ENCODE measurements at regions not wholly inside any gene's neighbourhood (a gene's known extent, or its start where the extent isn't known, plus 50 kb on each side); places are given as distances from the start of the nearest gene placed in this dataset.

DNA sequence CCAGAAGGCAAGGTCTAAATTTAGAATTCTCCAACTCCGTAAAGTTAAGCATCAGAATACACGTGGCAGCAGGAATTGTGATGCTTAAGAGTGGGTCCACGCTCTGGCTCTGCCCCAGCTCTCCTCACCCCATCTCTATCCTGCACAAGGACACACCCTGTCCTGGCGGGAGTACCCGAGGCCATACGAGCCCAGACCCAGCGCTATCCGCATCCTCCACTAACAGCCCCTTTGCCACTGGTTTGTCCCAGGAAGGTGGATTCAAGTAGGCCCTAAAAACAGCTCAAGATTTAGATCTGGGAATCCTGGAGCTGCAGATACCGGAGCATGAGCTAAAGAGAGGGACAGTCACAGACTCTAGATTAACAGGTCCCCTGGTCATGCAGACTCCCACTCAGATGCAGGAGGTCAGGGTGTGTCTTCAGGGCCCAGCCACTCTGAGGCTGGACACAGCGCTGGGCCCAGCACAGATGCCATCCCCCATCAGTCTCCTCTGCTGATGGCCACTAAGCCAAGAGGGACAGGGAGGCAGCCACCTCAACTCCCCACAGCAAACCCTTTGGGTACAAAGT lies 393.3 kb downstream of the NPHP4 start:
- H3K4me3 Mint-ChIP-seq = no peak overlapping the region
- DNase-seq = no peak
- ATAC-seq (replicated peaks) = no peak
- no peaks in the 10 kb centered on the region for H3K4me1 Mint-ChIP-seq
- H3K36me3 Mint-ChIP-seq = no peaks in the 10 kb centered on the region
- H3K27me3 Mint-ChIP-seq = peaks cover 14 to 21% of the 10 kb centered on the region in 2 donors
- peaks cover 7 to 8% of the 10 kb centered on the region in 2 donors for H3K9me3 Mint-ChIP-seq
- H3K27ac Mint-ChIP-seq = no peak overlapping the region

DNA sequence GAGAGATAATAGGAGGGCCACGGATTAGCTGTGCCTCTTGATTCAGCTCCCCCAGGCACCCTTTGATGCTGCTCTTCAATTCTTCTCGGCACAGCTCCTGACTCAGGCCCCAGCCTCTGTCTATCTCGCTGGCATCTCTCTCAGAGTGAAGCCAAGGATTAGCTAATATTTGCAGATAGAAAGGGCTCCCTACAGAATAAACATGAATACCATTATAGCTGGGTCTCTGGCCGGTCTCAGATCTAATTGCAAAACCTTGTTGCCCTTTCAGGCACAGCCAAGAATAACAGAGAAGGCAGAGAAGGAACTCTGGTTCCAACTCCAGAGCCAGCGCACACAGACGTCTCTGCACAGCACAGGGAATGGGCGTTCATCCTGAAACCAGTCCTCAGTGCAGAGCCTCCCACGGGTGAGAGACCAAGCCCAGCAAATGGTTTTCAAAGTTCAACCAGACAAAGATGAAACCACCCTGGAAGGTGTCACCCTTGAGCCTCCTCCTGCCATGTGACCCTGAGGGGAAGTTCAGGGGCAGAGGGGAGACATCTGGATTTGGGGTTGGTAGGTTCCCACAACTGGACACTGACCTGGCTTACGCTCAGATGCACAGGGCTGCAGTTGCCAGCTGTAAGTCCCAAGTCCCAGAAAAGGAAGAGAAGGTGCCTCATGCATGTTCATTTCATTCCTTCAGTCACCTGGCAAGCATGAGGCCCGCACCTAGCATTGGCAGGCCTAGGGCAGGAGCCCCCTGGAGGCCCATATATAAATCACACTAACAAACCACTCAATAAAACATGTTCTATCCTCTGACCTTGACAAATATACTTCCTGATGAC lies 394.0 kb downstream of the NPHP4 start:
- Mint-ChIP-seq H3K36me3 (no peaks in the 10 kb centered on the region), H3K4me3 (no peak overlapping the region), H3K27me3 (peaks cover 7 to 14% of the 10 kb centered on the region in 2 donors), H3K9me3 (peaks cover under 1% of the 10 kb centered on the region in 2 donors), H3K4me1 (no peaks in the 10 kb centered on the region), H3K27ac (no peak overlapping the region)
- DNase-seq (no peak), ATAC-seq (replicated peaks) (no peak)

DNA sequence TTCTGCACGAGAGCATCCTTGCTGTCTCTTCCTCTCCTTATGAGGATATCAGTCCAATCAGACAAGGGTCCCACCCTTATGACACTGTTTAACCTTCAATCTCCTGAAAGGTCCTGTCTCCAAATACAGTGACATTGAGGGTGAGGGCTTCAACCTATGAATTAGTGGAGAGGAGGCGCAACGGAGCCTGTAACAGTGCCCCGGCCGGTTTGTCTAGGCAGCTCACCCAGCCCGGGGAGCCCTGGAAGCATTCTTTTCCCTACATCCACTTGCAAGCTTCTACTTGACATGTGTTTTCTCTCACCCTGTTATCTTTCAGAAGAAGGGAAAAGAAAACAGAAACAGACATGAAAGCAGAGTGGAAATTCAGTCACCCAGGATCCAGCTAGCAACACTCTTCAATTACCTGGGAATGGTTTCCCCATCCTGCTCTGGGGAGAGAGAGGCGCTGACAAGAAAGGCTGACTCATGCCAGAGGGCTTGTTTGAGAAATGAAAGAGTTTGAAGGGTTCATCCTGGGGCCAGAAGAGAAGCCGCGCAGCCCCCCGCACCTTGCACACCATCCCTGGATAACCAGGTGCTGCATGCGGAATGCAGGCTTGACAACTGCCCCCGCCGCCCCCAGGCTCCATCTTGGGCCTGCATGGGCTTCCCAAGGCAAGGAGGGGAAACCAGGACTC lies 394.9 kb downstream of the NPHP4 start:
- Mint-ChIP-seq H3K27ac (no peak overlapping the region), H3K36me3 (no peaks in the 10 kb centered on the region), H3K4me1 (no peaks in the 10 kb centered on the region), H3K9me3 (no peaks in the 10 kb centered on the region), H3K4me3 (no peak overlapping the region), H3K27me3 (peaks cover 5 to 13% of the 10 kb centered on the region in 2 donors)
- ATAC-seq (replicated peaks) = no peak
- no peak for DNase-seq

DNA sequence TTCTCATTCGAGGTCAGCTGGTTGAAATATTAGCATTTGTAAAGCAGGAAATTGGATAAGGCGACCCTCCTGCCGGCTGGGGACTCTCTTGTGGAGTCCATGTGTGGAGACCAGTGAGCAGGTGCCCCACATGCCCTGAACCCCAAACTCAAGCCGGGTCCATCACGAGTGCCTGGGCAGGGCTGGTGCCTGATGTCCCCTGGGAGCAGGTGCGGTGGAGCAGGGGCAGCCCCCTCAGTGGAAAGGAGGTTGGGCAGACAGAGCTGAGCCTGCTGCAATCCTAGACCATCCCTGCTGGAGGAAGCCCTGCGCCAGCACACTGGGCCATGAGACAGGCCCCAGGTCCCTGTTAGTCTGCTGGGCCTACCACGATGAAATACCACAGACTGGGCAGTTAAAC lies 395.6 kb downstream of the NPHP4 start:
- H3K27ac Mint-ChIP-seq = no peak overlapping the region
- ATAC-seq (replicated peaks) = no peak

DNA sequence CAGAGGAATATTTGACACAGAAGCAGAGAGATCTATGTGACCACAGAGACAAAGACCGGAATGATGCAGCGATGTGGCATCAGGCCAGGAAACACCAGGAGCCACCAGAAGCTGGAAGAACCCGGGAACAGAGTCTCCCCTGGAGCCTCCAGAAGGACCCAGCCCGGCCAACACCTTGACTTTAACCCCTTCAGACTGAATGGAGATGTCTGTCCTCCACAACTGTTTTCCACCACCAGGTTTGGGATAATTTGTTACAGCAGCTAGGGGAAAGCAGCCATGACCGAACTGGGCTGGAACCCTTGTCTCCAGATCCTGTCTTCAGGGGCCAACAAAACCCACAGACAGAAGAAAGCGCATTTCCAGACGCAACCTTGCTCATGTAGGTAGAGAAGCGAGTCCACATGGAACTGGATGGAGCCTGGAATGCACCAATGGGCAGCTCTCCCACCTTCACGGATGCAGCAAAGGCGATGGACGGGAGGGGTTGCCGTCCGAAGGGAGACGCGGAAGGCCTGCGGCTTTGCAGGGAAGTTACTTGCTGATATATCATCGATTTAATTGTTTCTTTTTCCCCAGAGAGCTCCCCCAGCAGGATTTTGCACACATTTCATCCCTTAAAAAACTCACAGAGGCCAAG lies 396.6 kb downstream of the NPHP4 start:
- Mint-ChIP-seq H3K4me3 (no peak overlapping the region), H3K9me3 (peaks cover 9 to 10% of the 10 kb centered on the region in 2 donors), H3K4me1 (no peaks in the 10 kb centered on the region), H3K36me3 (no peaks in the 10 kb centered on the region), H3K27ac (no peak overlapping the region), H3K27me3 (peaks cover 0 to 8% of the 10 kb centered on the region in 2 donors)
- DNase-seq (no peak), ATAC-seq (replicated peaks) (no peak)

More for the DNA sequence above, 395.6 kb downstream of the NPHP4 start:
- Mint-ChIP-seq H3K27me3 (peaks cover 3 to 12% of the 10 kb centered on the region in 2 donors), H3K9me3 (peaks cover 2 to 4% of the 10 kb centered on the region in 2 donors), H3K36me3 (no peaks in the 10 kb centered on the region), H3K4me3 (no peak overlapping the region), H3K4me1 (no peaks in the 10 kb centered on the region)
- DNase-seq = no peak

DNA sequence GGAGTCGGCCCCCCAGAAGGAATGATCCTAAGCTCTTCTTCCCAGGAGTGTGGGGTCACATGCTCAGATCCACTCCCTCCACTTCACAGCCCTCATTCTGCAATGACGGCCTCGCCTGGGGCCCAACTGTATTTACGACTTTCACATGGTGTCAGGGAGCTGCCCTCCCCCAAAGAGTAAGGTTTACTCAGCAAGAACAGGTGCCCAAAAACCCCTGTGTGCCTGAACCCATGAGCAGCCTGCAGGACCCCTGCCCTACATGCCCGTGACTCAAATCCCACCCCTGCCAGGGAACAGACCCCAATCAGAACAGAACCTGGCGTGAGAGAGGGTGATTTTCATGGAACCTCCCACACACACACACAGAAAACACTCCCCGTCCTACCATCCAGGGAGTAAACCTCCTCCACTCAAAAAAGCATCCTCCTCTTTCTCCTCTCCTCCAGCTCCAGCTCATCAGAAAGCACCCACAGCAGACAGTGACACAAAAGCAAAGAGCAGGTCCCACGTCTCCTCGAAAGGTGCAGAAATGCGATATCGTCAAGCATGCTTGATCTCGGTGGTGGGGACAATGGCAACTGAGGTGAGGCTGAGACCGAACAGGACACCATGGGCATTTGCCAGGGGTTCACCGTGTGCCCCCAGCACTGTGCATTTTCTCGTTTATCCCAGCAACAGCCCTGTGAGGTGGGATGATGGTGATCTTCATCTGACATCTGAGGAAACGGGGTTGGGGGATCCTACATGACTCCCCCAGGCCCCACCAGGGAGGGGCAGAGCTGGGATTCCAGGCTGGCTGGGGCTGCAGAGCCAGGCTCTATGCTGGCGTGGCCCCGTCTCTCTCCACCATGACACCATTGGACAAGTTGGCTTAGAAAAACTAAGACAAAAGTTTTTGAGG lies 397.9 kb downstream of the NPHP4 start:
- no peaks in the 10 kb centered on the region for H3K4me1 Mint-ChIP-seq
- H3K27ac Mint-ChIP-seq = no peak overlapping the region
- ATAC-seq (replicated peaks) (no peak), DNase-seq (no peak)
- H3K27me3 Mint-ChIP-seq = peaks cover 0 to 8% of the 10 kb centered on the region in 2 donors
- peaks cover 11 to 12% of the 10 kb centered on the region in 2 donors for H3K9me3 Mint-ChIP-seq
- H3K4me3 Mint-ChIP-seq = no peak overlapping the region
- no peaks in the 10 kb centered on the region for H3K36me3 Mint-ChIP-seq

DNA sequence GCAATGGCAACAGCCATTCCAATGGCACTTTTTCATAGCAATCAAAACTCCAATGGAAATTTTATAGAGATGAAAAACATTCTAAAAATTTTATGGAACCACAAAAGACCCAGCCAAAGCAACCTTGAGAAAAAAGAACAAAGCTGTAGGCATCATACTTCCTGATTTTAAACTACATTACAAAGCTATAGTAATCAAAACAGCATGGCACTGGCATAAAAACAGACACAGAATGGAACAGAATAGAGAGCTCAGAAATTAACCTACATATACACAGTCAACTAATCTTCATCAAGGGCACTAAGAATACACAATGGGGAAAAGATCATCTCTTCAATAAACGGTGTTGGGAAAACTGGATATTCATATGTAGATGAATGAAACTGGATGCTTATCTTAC lies 401.5 kb downstream of the NPHP4 start:
- H3K27me3 Mint-ChIP-seq = peaks cover 5 to 8% of the 10 kb centered on the region in 2 donors
- no peak for DNase-seq
- no peak overlapping the region for H3K4me3 Mint-ChIP-seq
- peaks cover 11 to 17% of the 10 kb centered on the region in 2 donors for H3K9me3 Mint-ChIP-seq
- no peaks in the 10 kb centered on the region for H3K4me1 Mint-ChIP-seq
- H3K27ac Mint-ChIP-seq = no peak overlapping the region
- H3K36me3 Mint-ChIP-seq = no peaks in the 10 kb centered on the region
- no peak for ATAC-seq (replicated peaks)

DNA sequence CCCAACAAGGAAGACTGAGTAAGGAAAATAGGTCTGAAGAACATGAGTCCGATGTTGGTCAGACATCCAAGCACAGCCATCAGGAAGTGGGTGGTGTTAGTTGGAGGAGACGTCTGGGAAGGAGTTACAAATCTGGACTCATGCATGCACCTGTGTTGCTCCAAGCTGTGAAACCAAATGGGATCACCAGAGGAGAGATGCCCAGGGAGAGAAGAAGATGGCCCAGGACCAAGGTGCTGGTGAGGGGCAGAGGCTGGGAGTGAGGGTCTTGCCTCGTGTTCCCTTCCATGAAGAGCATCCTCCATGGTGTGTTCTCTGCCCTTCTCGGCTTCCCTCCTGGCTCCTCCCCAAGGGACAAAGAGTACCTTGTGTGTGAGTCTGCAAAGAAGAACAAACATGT lies 405.6 kb downstream of the NPHP4 start:
- H3K27me3 Mint-ChIP-seq = peaks cover 24 to 27% of the 10 kb centered on the region in 2 donors
- H3K9me3 Mint-ChIP-seq = peaks cover 7 to 15% of the 10 kb centered on the region in 2 donors

DNA sequence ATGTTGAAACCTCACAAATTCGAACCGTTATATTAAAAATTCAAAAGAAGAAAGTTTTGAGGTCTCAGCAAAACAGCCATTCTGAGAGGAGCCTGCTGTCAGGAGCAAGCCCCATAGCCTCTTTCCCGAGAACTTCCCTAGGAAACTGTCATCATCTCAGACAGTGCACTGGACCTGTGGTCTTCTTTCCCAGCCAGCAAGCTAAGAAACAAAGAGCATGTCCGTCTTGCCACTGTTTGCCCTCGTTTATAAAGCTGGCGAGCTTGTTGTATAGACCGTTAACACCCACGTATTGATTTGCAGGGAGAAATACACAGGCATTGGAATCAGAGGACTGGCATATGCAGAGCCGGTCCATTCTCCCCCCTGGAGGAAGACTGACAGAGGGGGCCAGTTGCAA lies 407.0 kb downstream of the NPHP4 start:
- Mint-ChIP-seq H3K27me3 (peaks cover 31 to 34% of the 10 kb centered on the region in 2 donors), H3K9me3 (peaks cover 0 to 8% of the 10 kb centered on the region in 2 donors), H3K4me3 (no peak overlapping the region), H3K36me3 (no peaks in the 10 kb centered on the region), H3K27ac (no peak overlapping the region), H3K4me1 (no peaks in the 10 kb centered on the region)
- no peak for ATAC-seq (replicated peaks)
- DNase-seq = no peak

More for the DNA sequence above, 405.6 kb downstream of the NPHP4 start:
- H3K27ac Mint-ChIP-seq = no peak overlapping the region
- DNase-seq (no peak), ATAC-seq (replicated peaks) (no peak)
- no peaks in the 10 kb centered on the region for H3K36me3 Mint-ChIP-seq
- H3K4me3 Mint-ChIP-seq = no peak overlapping the region
- H3K4me1 Mint-ChIP-seq = no peaks in the 10 kb centered on the region

DNA sequence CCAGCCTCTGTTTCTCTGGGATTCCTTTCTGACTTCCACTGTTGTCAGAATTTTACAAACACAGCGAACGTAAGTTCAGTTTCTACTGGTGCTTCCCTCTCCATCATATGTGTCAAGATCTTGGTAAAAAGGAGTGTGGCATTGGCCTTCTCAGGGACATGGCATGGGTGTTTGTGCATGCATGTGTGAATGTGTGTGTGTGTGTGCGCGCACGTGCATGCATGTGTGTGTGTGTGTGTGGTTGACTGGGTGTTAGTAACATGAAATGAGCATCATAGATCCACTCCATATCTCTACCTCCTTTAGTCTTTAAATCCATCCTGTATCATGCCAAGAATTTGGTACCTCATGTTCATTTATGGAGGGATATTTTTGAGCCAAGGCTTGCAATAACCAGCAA lies 411.3 kb downstream of the NPHP4 start:
- Mint-ChIP-seq H3K27me3 (peaks cover 30 to 43% of the 10 kb centered on the region in 2 donors), H3K9me3 (peaks cover 0 to under 1% of the 10 kb centered on the region in 2 donors), H3K4me1 (no peaks in the 10 kb centered on the region), H3K27ac (no peak overlapping the region), H3K36me3 (no peaks in the 10 kb centered on the region), H3K4me3 (no peak overlapping the region)
- no peak for ATAC-seq (replicated peaks)
- no peak for DNase-seq

DNA sequence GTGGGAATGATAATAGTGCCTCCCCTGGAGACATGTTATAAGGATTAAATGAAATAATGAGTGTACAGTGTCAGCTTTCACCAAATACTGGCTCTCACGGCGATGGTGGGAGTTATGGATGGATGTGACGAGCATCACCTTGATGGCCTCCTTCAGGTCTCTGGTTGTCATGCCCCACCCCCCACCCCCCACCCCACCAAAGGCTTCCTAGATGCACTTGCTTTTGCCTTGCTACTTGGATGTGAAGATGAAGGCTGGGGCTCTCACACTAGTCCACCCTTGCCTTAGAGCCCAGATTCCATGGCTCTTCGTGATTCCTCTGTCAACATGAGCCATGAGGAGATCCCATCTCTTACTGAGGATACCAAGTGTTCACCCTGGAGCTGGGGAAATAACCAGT lies 412.3 kb downstream of the NPHP4 start:
- H3K4me3 Mint-ChIP-seq = no peak overlapping the region
- H3K27me3 Mint-ChIP-seq = peaks cover 27 to 43% of the 10 kb centered on the region in 2 donors
- DNase-seq = no peak
- H3K36me3 Mint-ChIP-seq = no peaks in the 10 kb centered on the region
- no peak for ATAC-seq (replicated peaks)
- H3K9me3 Mint-ChIP-seq = no peaks in the 10 kb centered on the region
- no peaks in the 10 kb centered on the region for H3K4me1 Mint-ChIP-seq
- no peak overlapping the region for H3K27ac Mint-ChIP-seq

DNA sequence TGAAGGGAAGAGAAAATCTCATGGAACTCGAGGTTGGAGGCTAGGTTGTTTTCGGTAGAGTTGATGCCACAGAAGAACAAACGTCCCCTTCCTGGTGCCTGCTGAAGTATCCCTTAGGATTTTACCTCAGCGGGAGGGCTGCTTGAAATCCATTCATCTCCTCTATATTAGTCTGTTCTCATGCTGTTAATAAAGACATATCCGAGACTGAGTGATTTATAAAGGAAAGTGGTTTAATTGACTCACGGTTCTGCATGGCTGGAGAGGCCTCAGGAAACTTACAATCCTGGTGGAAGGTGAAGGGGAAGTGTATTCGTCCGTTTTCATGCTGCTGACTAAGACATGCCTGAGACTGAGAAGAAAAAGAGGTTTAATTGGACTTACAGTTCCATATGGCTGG lies 413.5 kb downstream of the NPHP4 start:
- Mint-ChIP-seq H3K36me3 (no peaks in the 10 kb centered on the region), H3K4me1 (no peaks in the 10 kb centered on the region), H3K4me3 (no peak overlapping the region), H3K9me3 (no peaks in the 10 kb centered on the region), H3K27ac (no peak overlapping the region), H3K27me3 (peaks cover 25 to 42% of the 10 kb centered on the region in 2 donors)
- ATAC-seq (replicated peaks) = no peak
- DNase-seq = no peak

DNA sequence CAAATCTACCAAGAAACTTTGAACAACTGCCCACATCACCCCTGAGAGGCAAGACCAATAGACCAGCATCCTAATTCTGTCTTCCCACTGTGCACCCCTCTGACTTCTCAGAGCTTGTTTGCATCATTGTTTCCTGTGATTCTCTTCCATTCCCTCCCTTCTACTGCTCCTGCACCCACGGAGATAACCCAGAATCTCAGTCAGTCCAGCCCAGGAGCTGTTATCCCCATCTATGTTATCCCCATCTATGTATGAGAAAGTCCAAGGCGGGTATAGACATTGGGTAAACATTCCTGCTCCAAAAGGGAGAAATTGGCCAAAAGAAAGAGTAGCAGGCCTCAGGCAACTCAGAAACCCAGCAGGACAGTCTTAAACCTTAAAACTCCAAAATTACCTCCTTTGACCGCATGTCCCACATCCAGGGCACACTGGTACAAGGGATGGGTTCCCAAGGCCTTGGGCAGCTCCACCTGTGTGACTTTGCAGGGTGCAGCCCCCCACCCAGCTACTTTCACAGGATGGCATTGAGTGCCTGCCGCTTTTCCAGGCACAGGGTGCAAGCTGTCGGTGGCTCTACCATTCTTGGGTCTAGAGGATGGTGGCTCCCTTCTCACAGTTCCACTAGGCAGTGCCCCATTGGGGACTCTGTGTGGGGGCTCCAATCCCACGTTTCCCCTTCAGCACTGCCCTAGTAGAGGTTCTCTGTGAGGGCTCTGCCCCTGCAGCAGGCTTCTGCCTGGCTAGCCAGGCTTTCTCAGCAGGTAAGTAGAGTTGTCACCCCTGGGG lies 414.8 kb downstream of the NPHP4 start:
- Mint-ChIP-seq H3K4me3 (no peak overlapping the region), H3K9me3 (no peaks in the 10 kb centered on the region), H3K4me1 (no peaks in the 10 kb centered on the region), H3K27ac (no peak overlapping the region), H3K27me3 (peaks cover 19 to 34% of the 10 kb centered on the region in 2 donors), H3K36me3 (no peaks in the 10 kb centered on the region)
- DNase-seq (no peak), ATAC-seq (replicated peaks) (no peak)

Data from stimulated activated naive B cell treated with anti-CD40 and anti-IgM and Interleukin-4, amounts not matched to agents 10 μg/mL and 1 μg/mL and 100 μg/mL, for 72 hours (primary cell).